ENCODE measurements at regions not wholly inside any gene's neighbourhood (a gene's known extent, or its start where the extent isn't known, plus 50 kb on each side); places are given as distances from the start of the nearest gene placed in this dataset.

DNA sequence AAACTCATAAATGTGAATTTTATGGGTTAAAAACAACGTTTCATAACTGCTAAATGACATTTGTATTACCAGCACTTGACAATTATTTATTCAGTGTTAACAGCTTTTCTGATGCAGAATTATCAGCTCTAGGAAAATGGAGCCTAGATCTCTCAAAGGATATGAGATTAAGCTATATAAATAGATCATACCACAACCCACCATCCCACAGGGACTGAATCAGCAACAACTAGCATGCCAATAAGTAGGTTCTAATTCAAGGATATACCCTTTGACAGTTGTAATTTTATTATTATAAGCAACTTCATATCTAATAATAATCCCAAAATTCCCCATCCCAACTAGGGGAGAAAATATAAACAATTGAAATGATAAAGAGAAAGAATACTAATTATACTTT lies 275.4 kb upstream of the RGS18 start:
- dilution Hi-C loops (cut with MboI; ENCODE audit: extremely low pct_ligation_motif_present, low sequenced_read_pairs): no loop called here
- Histone ChIP-seq H3K9me1 (ENCODE audit: control insufficient read depth, extremely low read depth, insufficient read depth, low read length) (no peaks in the 10 kb centered on the region), H3K36me3 (ENCODE audit: control insufficient read depth in 2 of 2, extremely low read depth in 1 of 2, insufficient read depth in 2 of 2, low read length in 2 of 2) (no peaks in the 10 kb centered on the region), H3K9me3 (ENCODE audit: control insufficient read depth, low read depth, low read length) (no peaks in the 10 kb centered on the region), H3K9ac (ENCODE audit: control insufficient read depth, extremely low read depth, insufficient read depth, low read length) (no peak overlapping the region), H3K27me3 (ENCODE audit: control insufficient read depth, extremely low read depth, insufficient read depth, low read length) (no peaks in the 10 kb centered on the region), H3K4me3 (ENCODE audit: control insufficient read depth in 2 of 3, extremely low read depth in 1 of 3, insufficient read depth in 2 of 3, low read depth in 1 of 3, low read length in 3 of 3) (no peak overlapping the region), H3K79me2 (ENCODE audit: control insufficient read depth, insufficient read depth, low read length) (no peaks in the 10 kb centered on the region), H3K27ac (ENCODE audit: control insufficient read depth, insufficient read depth, low read length) (no peak overlapping the region), H3K4me2 (ENCODE audit: control insufficient read depth, extremely low read depth, insufficient read depth, low read depth, low read length) (no peak overlapping the region), H3K4me1 (ENCODE audit: control insufficient read depth, extremely low read depth, insufficient read depth, low read length) (no peaks in the 10 kb centered on the region), H2AFZ (ENCODE audit: control insufficient read depth, low read length) (no peak overlapping the region), H4K20me1 (ENCODE audit: control insufficient read depth, extremely low read depth, insufficient read depth, low read length) (no peaks in the 10 kb centered on the region)
- DNase-seq (ENCODE audit: low read depth, low spot score) (no peak), FAIRE-seq (no peak)
- TF ChIP-seq EZH2 (IDR thresholded peaks at IDR 0.05; ENCODE audit: low read length) (no peak), CTCF (optimal IDR thresholded peaks at IDR 0.05 in 1 of 3, IDR thresholded peaks at IDR 0.05 in 1 of 3, conservative IDR thresholded peaks at IDR 0.05 in 1 of 3; ENCODE audit: extremely low read depth in 1 of 3, insufficient read depth in 2 of 3, low read length in 3 of 3) (no peak)

GRCh38 chr1:191886977-191887376 lies 271.3 kb upstream of the RGS18 start:
- no peaks in the 10 kb centered on the region for H4K20me1 ChIP-seq (ENCODE audit: control insufficient read depth, extremely low read depth, insufficient read depth, low read length)
- no peaks in the 10 kb centered on the region for H3K9me3 ChIP-seq (ENCODE audit: control insufficient read depth, low read depth, low read length)
- no peaks in the 10 kb centered on the region for H3K4me1 ChIP-seq (ENCODE audit: control insufficient read depth, extremely low read depth, insufficient read depth, low read length)
- no peak overlapping the region for H3K27ac ChIP-seq (ENCODE audit: control insufficient read depth, insufficient read depth, low read length)
- FAIRE-seq: no peak
- no peak overlapping the region for H3K4me2 ChIP-seq (ENCODE audit: control insufficient read depth, extremely low read depth, insufficient read depth, low read depth, low read length)
- no peaks in the 10 kb centered on the region for H3K27me3 ChIP-seq (ENCODE audit: control insufficient read depth, extremely low read depth, insufficient read depth, low read length)
- no peak for DNase-seq (ENCODE audit: low read depth, low spot score)
- no peaks in the 10 kb centered on the region for H3K36me3 ChIP-seq (ENCODE audit: control insufficient read depth in 2 of 2, extremely low read depth in 1 of 2, insufficient read depth in 2 of 2, low read length in 2 of 2)
- H2AFZ ChIP-seq (ENCODE audit: control insufficient read depth, low read length): no peak overlapping the region
- dilution Hi-C loops (cut with MboI; ENCODE audit: extremely low pct_ligation_motif_present, low sequenced_read_pairs): no loop called here
- no peak overlapping the region for H3K9ac ChIP-seq (ENCODE audit: control insufficient read depth, extremely low read depth, insufficient read depth, low read length)
- no peaks in the 10 kb centered on the region for H3K9me1 ChIP-seq (ENCODE audit: control insufficient read depth, extremely low read depth, insufficient read depth, low read length)
- no peak overlapping the region for H3K4me3 ChIP-seq (ENCODE audit: control insufficient read depth in 2 of 3, extremely low read depth in 1 of 3, insufficient read depth in 2 of 3, low read depth in 1 of 3, low read length in 3 of 3)
- TF ChIP-seq CTCF (optimal IDR thresholded peaks at IDR 0.05 in 1 of 3, IDR thresholded peaks at IDR 0.05 in 1 of 3, conservative IDR thresholded peaks at IDR 0.05 in 1 of 3; ENCODE audit: extremely low read depth in 1 of 3, insufficient read depth in 2 of 3, low read length in 3 of 3): no peak
- H3K79me2 ChIP-seq (ENCODE audit: control insufficient read depth, insufficient read depth, low read length): no peaks in the 10 kb centered on the region

Data from keratinocyte (primary cell).